HFFc6 (cell line): ENCODE measurements at regions not wholly inside any gene's neighbourhood (a gene's known extent, or its start where the extent isn't known, plus 50 kb on each side); places are given as distances from the start of the nearest gene placed in this dataset.

ENCODE experiments used
- DNase-seq: peaks from one replicate; pipeline ENCODE4 v3.0.0-alpha.2; 2018
- H3K27ac Mint-ChIP-seq: 2 replicates; pipeline ENCODE4 v1.8.0; 2020; ENCODE audit warnings: mild to moderate bottlenecking, mixed read lengths
- H3K27me3 Mint-ChIP-seq: 2 replicates; pipeline ENCODE4 v1.8.0; 2021; ENCODE audit warnings: mild to moderate bottlenecking, moderate library complexity, mixed read lengths; ENCODE audit not compliant: insufficient read depth
- H3K36me3 Mint-ChIP-seq: 2 replicates; pipeline ENCODE4 v1.8.0; 2021; ENCODE audit warnings: low read depth, mixed read lengths
- H3K4me1 Mint-ChIP-seq: 2 replicates; pipeline ENCODE4 v1.8.0; 2020; ENCODE audit warnings: low read depth, mixed read lengths
- H3K4me3 Mint-ChIP-seq: 2 replicates; pipeline ENCODE4 v1.8.0; 2020; ENCODE audit warnings: mild to moderate bottlenecking, moderate library complexity, mixed read lengths
- H3K9me3 Mint-ChIP-seq: 2 replicates; pipeline ENCODE4 v1.8.0; 2020; ENCODE audit warnings: mild to moderate bottlenecking, mixed read lengths
- CTCF ChIP-seq: fragments of 200-600 bp; sonication (generic); IDR thresholded peaks from 2 replicates; pipeline ENCODE4 v1.5.0; 2021; ENCODE audit warnings: antibody characterized with exemption, mild to moderate bottlenecking

GRCh38 chr9:118931941-118932340, 437.3 kb downstream of the BRINP1 start:
- H3K4me3 Mint-ChIP-seq, result no peak overlapping the region
- TF ChIP-seq CTCF, result no peak
- H3K9me3 Mint-ChIP-seq, result no peaks in the 10 kb centered on the region; the same call in none of the 2 replicates
- H3K27me3 Mint-ChIP-seq, result no peaks in the 10 kb centered on the region
- no peaks in the 10 kb centered on the region; the same call in 1 of the 2 replicates for H3K36me3 Mint-ChIP-seq
- H3K4me1 Mint-ChIP-seq, result peaks cover 12% of the 10 kb centered on the region; the same call in 1 of the 2 replicates
- DNase-seq, result no peak
- H3K27ac Mint-ChIP-seq, result no peak overlapping the region

- Mint-ChIP-seq H3K36me3 (no peaks in the 10 kb centered on the region), H3K9me3 (peaks cover 4% of the 10 kb centered on the region), H3K4me3 (no peak overlapping the region), H3K27ac (no peak overlapping the region), H3K4me1 (peaks cover 6% of the 10 kb centered on the region; the same call in 1 of the 2 replicates), H3K27me3 (no peaks in the 10 kb centered on the region; the same call in 1 of the 2 replicates)
- no peak for DNase-seq
- TF ChIP-seq CTCF, result no peak
Measured at GRCh38 chr9:118938581-118938980, 430.7 kb downstream of the BRINP1 start.

GRCh38 chr9:118940473-118940872, 428.8 kb downstream of the BRINP1 start:
- Mint-ChIP-seq H3K9me3 (peaks cover 6% of the 10 kb centered on the region), H3K27me3 (no peaks in the 10 kb centered on the region; the same call in 1 of the 2 replicates), H3K4me1 (peaks cover 6% of the 10 kb centered on the region; the same call in 1 of the 2 replicates), H3K36me3 (no peaks in the 10 kb centered on the region), H3K27ac (no peak overlapping the region), H3K4me3 (no peak overlapping the region)
- no peak for TF ChIP-seq CTCF
- DNase-seq, result no peak

GRCh38 chr9:118946669-118947068, 422.6 kb downstream of the BRINP1 start:
- Mint-ChIP-seq H3K4me1 (no peaks in the 10 kb centered on the region), H3K27me3 (no peaks in the 10 kb centered on the region), H3K4me3 (no peak overlapping the region), H3K36me3 (no peaks in the 10 kb centered on the region), H3K9me3 (peaks cover 13% of the 10 kb centered on the region; the same call in 1 of the 2 replicates), H3K27ac (no peak overlapping the region)
- TF ChIP-seq CTCF, result no peak
- DNase-seq, result no peak

GRCh38 chr9:118954857-118955256, 414.4 kb downstream of the BRINP1 start:
- no peak overlapping the region for H3K27ac Mint-ChIP-seq
- no peak for TF ChIP-seq CTCF
- no peaks in the 10 kb centered on the region for H3K36me3 Mint-ChIP-seq
- H3K4me1 Mint-ChIP-seq, result peaks cover 5% of the 10 kb centered on the region; the same call in 1 of the 2 replicates
- H3K27me3 Mint-ChIP-seq, result peaks cover 2% of the 10 kb centered on the region; the same call in 1 of the 2 replicates
- H3K4me3 Mint-ChIP-seq, result no peak overlapping the region
- DNase-seq, result no peak
- H3K9me3 Mint-ChIP-seq, result peaks cover 8% of the 10 kb centered on the region

- Mint-ChIP-seq H3K4me1 (peaks cover 16% of the 10 kb centered on the region), H3K9me3 (peaks cover 4% of the 10 kb centered on the region), H3K4me3 (no peak overlapping the region), H3K27me3 (peaks cover 2% of the 10 kb centered on the region; the same call in 1 of the 2 replicates), H3K27ac (no peak overlapping the region; the same call in 1 of the 2 replicates), H3K36me3 (no peaks in the 10 kb centered on the region)
- TF ChIP-seq CTCF, result no peak
- DNase-seq, result peak; percentile 4
Measured at GRCh38 chr9:118957585-118957984, 411.6 kb downstream of the BRINP1 start.
